ENCODE measurements at regions not wholly inside any gene's neighbourhood (a gene's known extent, or its start where the extent isn't known, plus 50 kb on each side); places are given as distances from the start of the nearest gene placed in this dataset.

- 97% methylated on average over 4 of the region's 4 CpGs; no CpG with 5 or more reads in 1 of the 2 experiments for WGBS, 2 experiments (ENCODE audit: extremely low coverage in 1 of 2, insufficient coverage in 1 of 2, insufficient read length in 1 of 2, insufficient replicate concordance in 2 of 2, low coverage in 1 of 2, low lambda C conversion rate in 2 of 2, missing lambda C conversion rate in 1 of 2)
- no peaks in the 10 kb centered on the region for H3K23me2 ChIP-seq (ENCODE audit: low read depth, low read length)
- no peaks in the 10 kb centered on the region for H3K9me3 ChIP-seq (ENCODE audit: insufficient read depth in 2 of 2, low read depth in 1 of 2, low read length in 1 of 2)
- H3K27ac ChIP-seq (ENCODE audit: low read depth, low read length) = no peak overlapping the region
- H3K79me1 ChIP-seq (ENCODE audit: low read depth, low read length) = no peaks in the 10 kb centered on the region
- no peak overlapping the region for H4K91ac ChIP-seq (replicated peaks; ENCODE audit: insufficient read length, low read length)
- no peak overlapping the region for H3K14ac ChIP-seq (ENCODE audit: insufficient read length)
- H3K56ac ChIP-seq (replicated peaks; ENCODE audit: insufficient read length, low read depth, low read length) = no peak overlapping the region
- H3K4me2 ChIP-seq (ENCODE audit: insufficient read depth in 1 of 2, low read depth in 2 of 2, low read length in 2 of 2) = no peak overlapping the region
- H3K36me3 ChIP-seq (ENCODE audit: control insufficient read depth in 2 of 4, insufficient read depth in 4 of 4, low read length in 3 of 4) = no peaks in the 10 kb centered on the region
- no peak overlapping the region for H4K5ac ChIP-seq (ENCODE audit: insufficient read length, low read depth, low read length)
- POLR2A ChIA-PET (ENCODE audit: partially characterized antibody) = no interaction called here
- CTCF ChIA-PET (ENCODE audit: partially characterized antibody) = interaction anchor here (0.9 to 1.5 kb wide), 3 partner anchors 9 to 96 kb away, joined by 3 to 4 read pairs (median 3); no protein-coding TSS in a partner anchor
- no peak overlapping the region for H2BK12ac ChIP-seq (ENCODE audit: low read depth, low read length)
- no peak overlapping the region for H3K18ac ChIP-seq (ENCODE audit: extremely low read depth, low read length)
- H3K4me1 ChIP-seq (replicated peaks in 1 of 4; ENCODE audit: control insufficient read depth in 3 of 4, insufficient read depth in 4 of 4, low read length in 3 of 4) = no peaks in the 10 kb centered on the region
- H2BK20ac ChIP-seq (ENCODE audit: low read length) = no peak overlapping the region
- no peak for DNase-seq (ENCODE audit: low read depth in 1 of 2, low spot score in 2 of 2)
- H2BK120ac ChIP-seq (replicated peaks; ENCODE audit: low read depth, low read length) = no peak overlapping the region
- no peak overlapping the region for H4K8ac ChIP-seq (ENCODE audit: extremely low read depth, insufficient read depth, low read length)
- H3K79me2 ChIP-seq (ENCODE audit: control insufficient read depth in 1 of 2, insufficient read depth in 2 of 2, low read length in 2 of 2) = no peaks in the 10 kb centered on the region
- H2BK15ac ChIP-seq (ENCODE audit: low read length) = no peak overlapping the region
- H3K27me3 ChIP-seq (replicated peaks in 1 of 4; ENCODE audit: control insufficient read depth in 3 of 4, extremely low read depth in 1 of 4, insufficient read depth in 3 of 4, low read length in 3 of 4) = no peaks in the 10 kb centered on the region
- no peaks in the 10 kb centered on the region for H4K20me1 ChIP-seq (replicated peaks in 1 of 2; ENCODE audit: control insufficient read depth in 1 of 2, insufficient read depth in 2 of 2, low read length in 2 of 2)
- no peak overlapping the region for H3K9ac ChIP-seq (replicated peaks in 1 of 4; ENCODE audit: extremely low read depth in 1 of 4, low read depth in 3 of 4, low read length in 3 of 4)
- no peak for FAIRE-seq
- no peak overlapping the region for H3K4ac ChIP-seq (replicated peaks; ENCODE audit: insufficient read length, low read depth, low read length)
- no peak overlapping the region for H3K4me3 ChIP-seq (ENCODE audit: extremely low read depth in 1 of 4, insufficient read depth in 2 of 4, low read depth in 3 of 4, low read length in 4 of 4)
- H3K23ac ChIP-seq (ENCODE audit: insufficient read length) = no peak overlapping the region
- no peak overlapping the region for H2BK5ac ChIP-seq (ENCODE audit: low read depth, low read length)
- no peak overlapping the region for H2AK5ac ChIP-seq (ENCODE audit: low read depth, low read length)
- no peak overlapping the region for H2AFZ ChIP-seq (ENCODE audit: low read length)
- no peak for TF ChIP-seq GTF2F1 (IDR thresholded peaks at IDR 0.05; ENCODE audit: borderline replicate concordance, low read depth, low read length)
- TF ChIP-seq KDM5A (IDR thresholded peaks at IDR 0.05; ENCODE audit: low read length) = no peak
- TF ChIP-seq CBX5 (IDR thresholded peaks at IDR 0.05; ENCODE audit: low read depth, low read length) = no peak
- TF ChIP-seq TAF1 (IDR thresholded peaks at IDR 0.05; ENCODE audit: low read depth, low read length) = no peak
- no peak for TF ChIP-seq POU5F1 (IDR thresholded peaks at IDR 0.05; ENCODE audit: low read depth, low read length)
- TF ChIP-seq CTCF (IDR thresholded peaks at IDR 0.05; ENCODE audit: control extremely low read depth in 1 of 3, insufficient read depth in 1 of 3, low read depth in 1 of 3, low read length in 3 of 3) = no peak
- no peak for TF ChIP-seq ATF3 (IDR thresholded peaks at IDR 0.05; ENCODE audit: insufficient read depth, low read depth, low read length)
- TF ChIP-seq ATF2 (IDR thresholded peaks at IDR 0.05; ENCODE audit: low read length) = no peak
- TF ChIP-seq RAD21 (IDR thresholded peaks at IDR 0.05 in 1 of 2, conservative IDR thresholded peaks at IDR 0.05 in 1 of 2; ENCODE audit: low read depth in 2 of 2, low read length in 2 of 2) = no peak
- no peak for TF ChIP-seq JUN (IDR thresholded peaks at IDR 0.05; ENCODE audit: low read depth, low read length)
Observed at GRCh38 chr4:186831574-186831973, 107.9 kb upstream of the FAT1 start.

Data from H1 (cell line).